Caki2 (cell line): ENCODE measurements at regions not wholly inside any gene's neighbourhood (a gene's known extent, or its start where the extent isn't known, plus 50 kb on each side); places are given as distances from the start of the nearest gene placed in this dataset.

ENCODE experiments used
- DNase-seq: peaks from one replicate; pipeline ENCODE4 v3.0.0-alpha.2; 2015; ENCODE audit warnings: low read depth
- in situ Hi-C: cut with HindIII; loops from 2 replicates; pipeline ENCODE4 v1.10.0; 2016; ENCODE audit warnings: low sequenced_read_pairs, low pct_unique_long_range_greater_than_20kb, mixed read lengths

DNA sequence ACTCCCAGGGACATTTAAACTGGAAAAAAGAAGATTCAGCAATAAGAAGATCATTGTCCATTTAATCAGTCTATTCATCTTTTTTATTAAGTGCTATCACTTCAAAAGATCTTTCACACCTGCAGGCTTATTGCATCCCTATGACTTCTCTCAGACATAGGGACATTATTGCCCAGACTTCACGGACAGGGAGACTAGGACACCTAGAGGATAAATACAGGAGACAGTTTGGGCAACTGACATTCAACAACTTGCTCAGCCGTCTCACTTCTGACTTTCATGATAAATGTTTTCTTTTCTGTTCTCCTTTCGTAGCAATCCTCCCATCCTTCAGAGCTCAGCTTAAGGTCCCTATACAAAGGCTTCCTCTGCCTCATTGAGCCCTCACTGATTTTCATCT is 84.3 kb downstream of the TMEM30B start:
- in situ Hi-C loops = no loop called here
- DNase-seq = no peak

DNA sequence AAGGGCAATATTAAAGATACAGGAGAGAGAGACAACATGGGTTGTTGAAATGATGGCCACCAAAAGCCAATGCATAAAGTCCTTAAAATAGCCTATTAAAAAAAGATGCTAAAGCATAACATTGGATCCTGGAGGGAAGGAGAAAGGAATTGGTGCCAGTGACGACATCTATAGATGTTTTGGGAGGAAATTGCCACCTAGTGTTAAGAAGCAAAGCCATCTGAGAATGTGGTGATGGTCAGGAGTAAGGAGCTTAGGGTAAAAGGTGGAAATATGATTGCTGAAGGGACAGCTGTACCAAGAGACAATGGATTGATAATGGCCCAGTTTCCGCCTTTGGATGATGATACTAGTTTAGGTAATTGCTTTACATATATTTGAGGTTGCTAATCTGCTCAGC is 85.1 kb downstream of the TMEM30B start:
- no peak for DNase-seq
- in situ Hi-C loops = no loop called here

DNA sequence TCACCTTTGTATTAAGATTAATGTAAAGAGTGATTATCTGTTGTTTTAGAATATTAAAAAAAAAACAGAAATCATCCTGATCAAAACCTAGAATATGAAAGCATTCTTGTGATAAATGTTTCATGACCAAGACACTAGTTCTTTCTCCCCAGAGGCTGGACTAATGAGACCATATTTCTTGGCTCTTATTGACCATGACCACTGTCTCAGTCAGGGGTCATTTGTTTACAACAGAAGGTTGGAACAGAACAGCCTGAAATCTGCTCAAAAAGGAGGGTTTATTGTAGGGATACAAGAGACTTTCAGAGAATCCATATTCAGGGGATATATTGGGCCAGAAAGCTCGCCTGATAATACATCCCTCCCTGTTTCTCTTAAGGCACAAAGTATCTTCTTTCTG is 87.7 kb downstream of the TMEM30B start:
- in situ Hi-C loops = no loop called here

DNA sequence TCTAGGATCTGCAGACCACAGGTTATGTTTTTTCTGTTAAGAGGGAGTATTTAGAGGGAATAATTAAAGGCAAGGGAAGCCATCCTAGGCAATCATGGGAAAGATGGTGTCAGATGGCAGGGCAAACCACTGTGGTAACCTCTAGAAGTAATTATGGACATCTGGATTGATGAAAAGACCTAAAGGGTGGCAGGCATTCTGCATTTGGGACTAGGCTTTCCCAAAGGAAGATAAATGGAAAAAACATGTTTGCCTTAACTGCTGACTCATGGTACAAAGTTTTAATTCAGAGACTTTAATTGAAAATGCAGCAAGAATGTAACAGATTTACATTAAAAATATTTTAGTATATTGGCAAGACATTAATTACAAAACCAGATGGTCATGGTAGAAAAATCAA is 88.1 kb downstream of the TMEM30B start:
- in situ Hi-C loops = no loop called here
- no peak for DNase-seq

More for the DNA sequence above, 87.7 kb downstream of the TMEM30B start:
- no peak for DNase-seq

DNA sequence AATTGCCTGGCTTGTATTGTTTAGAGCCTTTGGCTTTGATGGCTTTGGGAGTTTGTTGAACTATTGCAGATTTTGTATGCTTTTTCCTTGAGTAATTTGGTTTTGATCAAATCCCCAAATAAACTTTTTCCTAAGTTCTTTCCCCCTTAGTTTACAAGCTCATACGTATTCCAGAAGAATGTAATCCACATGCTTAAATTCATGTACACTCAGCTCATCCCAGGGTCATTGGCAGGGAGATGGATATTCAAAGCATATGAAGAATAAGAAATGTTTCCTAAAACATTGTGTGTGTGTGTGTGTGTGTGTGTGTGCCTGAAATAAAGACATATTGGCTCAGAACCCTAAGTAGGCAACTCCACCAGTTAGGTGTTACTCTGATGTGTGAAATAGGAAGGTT is 89.4 kb downstream of the TMEM30B start:
- in situ Hi-C loops = no loop called here
- no peak for DNase-seq

DNA sequence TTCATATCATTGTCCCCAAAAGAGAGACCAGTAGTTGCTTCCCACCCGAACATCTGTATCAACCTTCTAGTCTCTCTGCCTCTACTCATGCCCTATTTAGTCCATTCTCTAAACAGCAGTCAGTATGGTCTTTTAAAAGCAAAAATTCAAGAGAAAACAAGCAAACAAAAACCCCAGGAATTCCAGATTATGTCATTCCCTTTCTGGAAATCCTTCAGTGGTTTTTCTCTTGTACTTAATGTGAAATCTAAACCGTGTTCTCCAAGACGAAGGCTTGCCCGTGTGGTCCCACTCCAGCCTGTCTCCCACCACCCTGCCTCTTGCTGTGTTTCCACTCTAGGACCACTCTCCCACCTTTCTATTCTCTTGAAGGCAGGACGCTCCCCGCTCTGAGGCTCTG is 90.8 kb downstream of the TMEM30B start:
- in situ Hi-C loops = no loop called here
- no peak for DNase-seq

DNA sequence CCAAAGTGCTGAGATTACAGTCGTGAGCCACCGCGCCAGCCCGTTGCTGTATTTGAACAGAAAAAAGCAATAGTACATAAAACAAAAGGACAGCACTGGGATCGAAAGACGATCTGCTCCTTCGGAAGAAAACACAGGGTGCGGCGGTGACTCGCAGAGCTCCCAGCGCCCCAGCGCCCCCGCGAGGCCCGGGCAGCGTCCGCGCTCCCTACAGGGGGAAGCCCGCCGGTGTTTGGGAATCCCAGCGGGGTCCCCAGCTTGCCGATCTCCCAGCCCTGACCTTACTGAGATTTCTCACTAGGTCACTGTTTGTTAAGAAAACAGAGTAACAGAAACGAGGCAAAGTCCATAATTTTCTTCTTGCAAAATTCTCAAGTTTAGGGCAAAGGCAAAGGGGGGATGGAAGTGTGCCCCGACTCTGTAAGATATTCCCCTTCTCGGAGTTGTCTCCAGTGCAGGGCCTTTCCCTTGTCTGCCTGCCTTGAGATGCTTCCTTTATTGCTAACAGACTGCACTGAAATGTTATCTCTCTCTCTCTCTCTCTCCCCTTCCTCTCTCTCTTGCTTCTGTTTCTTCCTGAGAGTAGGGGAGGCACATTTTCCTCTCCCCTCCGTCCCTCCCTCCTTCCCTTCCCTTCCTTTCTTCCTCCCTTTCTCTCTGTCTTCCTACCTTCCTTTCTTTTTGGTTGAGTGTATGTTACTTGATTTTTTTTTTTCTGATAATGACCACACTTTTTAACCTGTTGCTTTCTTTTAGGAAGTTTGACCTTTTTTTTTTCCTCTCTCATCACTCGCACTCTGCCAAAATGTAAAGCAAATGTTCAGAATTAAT is 91.9 kb downstream of the TMEM30B start:
- DNase-seq = peak; percentile 25
- in situ Hi-C loops = no loop called here

DNA sequence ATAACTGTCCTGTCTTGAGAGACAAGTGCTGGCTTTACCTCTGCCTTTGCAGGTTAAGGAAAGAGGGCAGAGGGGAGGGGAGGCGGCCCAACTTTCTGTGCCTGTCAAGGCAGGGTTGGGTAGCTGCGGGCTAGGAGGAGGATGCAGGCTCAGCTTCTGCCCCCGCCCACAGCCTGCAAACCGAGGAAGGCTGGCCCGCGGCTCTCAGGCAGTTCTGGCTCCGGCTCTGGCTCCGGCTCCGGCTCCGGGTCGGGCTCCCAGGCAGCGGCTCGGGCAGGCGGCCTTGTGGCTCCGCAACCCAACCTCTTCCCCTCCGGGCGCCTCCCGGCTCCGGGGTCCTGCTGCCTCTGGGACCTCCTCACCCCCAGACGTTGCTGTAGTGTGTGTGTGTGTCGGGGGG is 92.9 kb downstream of the TMEM30B start:
- DNase-seq = no peak
- in situ Hi-C loops = no loop called here

DNA sequence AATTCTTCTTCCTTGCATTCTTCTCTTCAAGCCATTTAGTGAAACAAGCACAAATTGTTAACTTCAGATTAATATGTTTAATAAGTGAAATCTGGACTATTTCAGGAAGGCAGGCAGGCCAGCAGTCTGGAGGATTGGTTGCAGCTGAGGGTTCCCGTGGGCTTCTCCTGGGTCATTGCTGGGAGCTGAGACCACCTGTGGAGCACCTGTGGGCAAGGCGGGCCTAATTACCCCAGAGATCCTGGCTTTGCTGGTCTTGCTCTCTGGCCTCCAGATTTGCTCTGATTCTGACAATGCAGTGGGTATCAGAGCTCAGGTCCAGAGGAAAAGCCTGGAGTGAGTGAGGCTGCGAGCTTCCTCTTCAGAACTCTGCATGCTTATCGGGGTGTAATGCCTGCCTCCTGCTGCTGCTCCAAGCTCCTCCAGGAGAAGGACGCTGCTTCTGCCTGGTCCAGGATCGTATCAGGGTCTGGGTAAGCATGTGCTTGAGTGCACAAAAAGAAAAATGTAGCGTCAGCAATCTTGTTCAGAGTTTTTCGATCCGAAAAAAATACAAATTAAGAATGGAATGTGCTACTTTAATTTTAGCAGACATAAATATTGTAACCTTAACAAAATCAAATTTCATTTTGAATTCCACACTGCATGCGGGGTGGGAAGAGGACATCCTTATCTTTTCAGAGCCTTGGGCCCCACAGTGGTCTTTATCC is 93.8 kb downstream of the TMEM30B start:
- DNase-seq = no peak
- in situ Hi-C loops = no loop called here

DNA sequence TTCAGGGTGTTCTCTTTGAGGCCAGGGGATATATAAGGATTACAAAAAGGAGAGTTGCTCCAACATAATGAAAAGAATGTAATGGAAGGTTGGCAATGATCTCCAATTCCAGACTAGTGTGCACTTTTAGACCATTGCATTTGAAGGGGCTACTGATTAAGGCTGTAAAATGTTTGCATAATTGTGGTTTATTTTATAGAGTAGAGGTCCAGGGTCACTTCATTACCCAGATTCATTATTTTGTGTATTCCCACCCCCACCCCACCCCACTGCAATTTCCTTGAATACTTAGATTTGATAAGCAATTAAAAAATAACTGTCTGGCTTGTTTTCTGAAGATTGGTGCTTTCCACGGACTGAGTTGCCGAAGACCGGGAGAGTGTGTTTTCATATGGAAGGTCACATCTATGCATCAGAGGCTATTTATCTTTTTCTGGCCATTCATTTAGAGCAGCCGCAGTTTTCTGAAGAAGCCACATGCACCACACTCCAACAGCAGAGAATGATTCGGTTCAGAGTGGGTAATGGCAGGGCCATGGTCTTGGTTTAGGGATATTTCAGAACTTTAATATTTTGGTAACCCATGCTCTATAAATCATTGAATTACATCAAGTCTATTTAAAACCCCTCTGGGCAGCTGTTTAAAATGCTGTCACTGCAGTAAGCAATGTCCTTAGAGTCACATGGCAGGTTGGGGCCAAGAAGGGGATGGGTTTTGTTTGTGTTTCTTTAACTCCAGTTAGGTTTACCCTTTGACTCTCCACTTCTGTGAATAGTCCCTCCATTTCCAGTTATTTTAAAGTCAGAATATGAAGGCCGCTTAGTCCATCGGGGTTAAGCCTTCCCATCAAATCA is 94.6 kb downstream of the TMEM30B start:
- no peak for DNase-seq
- in situ Hi-C loops = no loop called here

DNA sequence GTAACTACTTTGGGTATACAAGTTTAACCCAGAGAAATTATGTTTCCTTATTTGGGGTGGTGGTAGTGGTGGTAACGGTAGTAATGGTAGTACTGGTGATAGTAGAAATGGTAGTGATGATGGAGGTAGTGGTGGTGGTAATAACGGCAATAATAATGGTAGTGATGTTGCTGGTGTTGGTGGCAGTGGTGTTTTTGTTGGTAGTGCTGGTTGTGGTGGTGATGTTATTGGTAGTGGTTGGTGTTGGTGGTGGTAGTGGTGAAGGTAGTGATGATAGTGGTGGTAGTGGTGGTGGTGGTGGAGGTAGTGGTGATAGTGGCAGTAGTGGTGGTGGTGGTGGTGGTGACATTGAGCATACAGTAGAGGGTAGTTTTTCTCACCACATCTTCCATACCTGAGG is 95.6 kb downstream of the TMEM30B start:
- in situ Hi-C loops = no loop called here

DNA sequence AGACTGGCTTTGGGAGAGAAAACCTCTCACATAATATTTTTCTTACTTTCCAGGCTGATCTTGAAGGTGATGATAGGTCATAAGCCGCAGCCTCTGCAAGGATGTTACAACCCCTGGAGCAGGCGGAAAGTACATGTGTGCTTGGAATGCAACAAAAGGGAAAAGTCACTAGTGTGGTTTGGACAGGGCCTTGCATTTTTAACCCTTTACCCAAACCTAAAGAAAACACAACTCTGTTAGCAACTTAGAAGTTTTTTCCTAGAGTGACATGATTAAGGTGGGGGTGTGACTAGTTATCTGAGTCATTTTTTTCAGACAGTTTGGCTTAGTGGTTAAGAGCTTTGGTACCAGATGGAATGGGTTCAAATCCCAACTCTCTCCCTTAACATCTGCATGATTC is 97.0 kb downstream of the TMEM30B start:
- peak; percentile 46 for DNase-seq
- in situ Hi-C loops = no loop called here

More for the DNA sequence above, 95.6 kb downstream of the TMEM30B start:
- no peak for DNase-seq

DNA sequence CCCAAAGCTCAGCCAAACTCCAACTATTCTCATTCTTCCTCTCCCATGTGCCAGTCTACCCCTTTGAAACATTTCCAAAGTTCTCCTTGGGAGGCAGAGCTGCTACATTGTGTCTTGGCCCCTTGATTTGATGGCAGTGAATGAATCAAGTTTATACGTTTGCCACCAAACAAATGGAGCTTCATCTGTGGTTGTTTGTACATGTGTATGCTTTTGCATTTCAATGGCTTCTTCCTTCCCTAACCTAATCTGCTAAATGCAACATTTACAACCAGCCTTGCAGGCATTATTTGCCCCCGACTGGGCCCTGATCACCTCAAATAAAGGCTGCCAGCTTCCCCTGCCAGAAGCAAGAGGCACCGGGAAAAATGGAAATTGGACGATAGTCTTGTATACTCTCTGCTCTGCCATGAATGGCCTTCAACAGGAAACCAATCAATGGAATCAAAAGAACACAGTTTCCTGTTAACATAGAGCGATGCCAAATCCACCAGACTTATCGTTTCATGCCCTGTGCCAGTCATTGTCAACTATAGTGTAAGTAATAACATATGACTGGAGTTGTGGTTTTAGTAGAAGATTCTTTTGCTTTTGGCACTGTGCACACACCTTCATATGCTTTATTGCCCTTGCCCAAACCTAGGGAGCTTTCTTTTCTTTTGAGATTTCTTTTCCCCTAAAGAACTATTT is 97.8 kb downstream of the TMEM30B start:
- in situ Hi-C loops = no loop called here
- DNase-seq = no peak

DNA sequence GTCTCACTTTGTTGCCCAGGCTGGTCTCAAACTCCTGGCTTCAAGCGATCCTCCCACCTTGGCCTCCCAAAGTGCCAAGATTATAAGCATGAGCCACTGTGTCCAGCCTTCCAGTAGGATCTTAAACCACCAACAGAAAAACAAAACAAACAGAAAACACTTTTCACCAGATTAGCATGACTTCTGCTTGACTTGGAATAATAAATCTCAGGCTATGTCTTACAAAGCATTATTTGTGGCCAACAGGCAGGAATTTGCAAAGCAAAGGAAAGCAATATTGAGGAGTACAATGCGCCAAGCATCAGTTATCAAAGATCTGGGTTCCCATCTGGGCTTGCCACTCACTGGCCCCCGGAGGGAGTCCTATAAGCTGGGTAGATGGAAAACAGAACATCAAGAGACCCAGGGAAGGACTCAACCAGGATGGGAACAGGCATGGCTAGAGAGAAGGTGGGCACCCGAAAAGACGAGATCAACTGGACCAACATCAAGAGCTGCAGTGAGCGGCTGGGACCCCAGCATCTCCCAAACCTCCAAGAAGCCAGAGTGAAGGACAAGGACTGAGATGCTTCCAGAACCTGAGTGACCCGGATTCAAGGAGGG is 101.2 kb downstream of the TMEM30B start:
- in situ Hi-C loops = no loop called here
- DNase-seq = peak; percentile 52

DNA sequence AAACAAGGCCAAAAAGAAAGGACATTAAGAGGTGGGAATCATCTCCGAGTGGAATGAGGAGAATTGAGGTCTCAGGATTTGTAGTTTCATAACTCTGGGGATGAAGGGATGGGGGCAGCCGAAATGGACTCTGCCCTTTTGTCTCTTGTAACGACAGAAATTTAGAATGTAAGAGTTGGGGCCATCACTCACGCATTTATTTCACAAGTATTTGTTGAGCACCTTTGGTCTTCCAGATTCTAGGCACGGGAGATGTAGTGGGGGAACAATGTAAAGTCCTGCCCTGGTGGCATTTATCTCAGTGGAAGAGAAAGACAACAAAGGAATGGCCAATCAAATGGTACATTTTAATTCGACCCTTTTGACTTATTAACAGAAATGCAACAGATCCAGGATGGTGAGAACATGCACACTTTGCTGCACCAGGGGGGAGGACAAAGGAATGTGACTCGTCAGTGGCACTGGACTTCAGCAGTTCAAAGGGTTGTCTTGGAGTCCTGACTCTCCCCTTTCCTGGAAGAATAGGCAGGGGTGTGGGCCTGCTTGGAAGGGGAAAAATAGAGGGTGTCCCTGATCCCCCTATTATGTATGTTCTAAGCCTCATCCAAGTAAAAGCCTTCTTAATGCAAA is 102.0 kb downstream of the TMEM30B start:
- in situ Hi-C loops = no loop called here
- DNase-seq = peak; percentile 88

DNA sequence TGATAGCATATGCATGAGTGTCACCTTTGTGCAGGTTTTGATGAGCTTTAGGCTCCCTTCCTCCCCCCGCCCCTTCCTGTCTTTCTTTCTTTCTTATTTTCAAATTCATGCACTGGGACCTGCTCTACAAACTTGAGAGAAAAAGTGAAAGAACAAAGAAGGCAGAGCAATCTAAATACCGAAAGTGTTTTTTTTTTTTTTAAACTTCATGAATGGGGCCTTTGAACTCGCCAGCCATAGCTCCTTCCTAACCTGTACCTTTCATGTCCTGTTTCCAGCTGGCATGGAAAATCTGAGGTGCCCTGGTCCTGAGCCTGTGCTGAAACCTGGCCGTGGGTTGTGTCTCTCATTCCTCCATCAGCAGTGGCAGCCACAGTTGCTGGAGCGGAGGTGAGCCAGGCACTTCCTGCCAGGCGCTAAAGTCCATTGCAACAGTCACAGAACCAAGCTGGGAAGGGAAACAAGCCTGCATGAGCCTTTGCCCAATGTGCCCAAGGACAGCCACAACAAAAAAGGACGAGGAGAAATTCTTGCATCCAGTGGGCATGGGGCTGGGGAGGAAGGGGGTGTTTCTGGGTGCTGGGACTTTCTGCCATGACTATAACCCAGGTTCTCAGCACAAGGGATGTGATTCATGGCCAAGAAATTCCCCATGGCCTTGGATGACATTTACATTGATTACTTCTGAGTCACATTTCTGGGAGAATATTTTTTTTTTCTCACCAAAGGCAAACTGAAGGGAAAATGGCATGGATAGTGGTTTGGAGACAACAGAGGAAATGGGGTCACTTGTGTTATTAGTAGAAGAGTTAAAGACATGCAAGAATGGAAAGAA is 102.7 kb downstream of the TMEM30B start:
- in situ Hi-C loops = no loop called here
- peak; percentile 97 for DNase-seq
